ENCODE measurements at regions not wholly inside any gene's neighbourhood (a gene's known extent, or its start where the extent isn't known, plus 50 kb on each side); places are given as distances from the start of the nearest gene placed in this dataset.

DNA sequence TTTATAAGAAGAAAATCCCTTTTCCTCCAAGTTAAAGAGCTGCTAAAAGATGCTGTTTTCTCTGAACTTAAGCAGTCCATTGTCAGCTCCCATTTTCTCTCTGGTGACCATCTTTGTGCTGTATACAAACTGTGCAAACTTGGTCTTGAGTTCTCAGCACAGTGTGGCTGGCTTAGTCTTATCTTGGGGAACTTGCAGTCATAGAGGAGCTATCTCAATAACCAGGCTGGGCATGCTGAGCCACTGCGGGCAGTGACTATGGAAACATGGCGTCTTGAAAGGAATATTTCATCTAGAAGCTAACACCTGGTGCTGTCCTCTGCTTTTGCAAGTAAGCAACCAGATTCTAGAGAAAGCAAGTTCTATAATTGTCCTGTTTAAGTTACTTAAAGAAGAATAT lies 1334.4 kb upstream of the CELF4 start:
- no peak for DNase-seq (ENCODE audit: low read depth)

- DNase-seq (ENCODE audit: low read depth): no peak
Observed at GRCh38 chr18:38899252-38899651, 1333.7 kb upstream of the CELF4 start.

GRCh38 chr18:38898167-38898566 lies 1332.6 kb upstream of the CELF4 start:
- DNase-seq (ENCODE audit: low read depth): no peak

DNA sequence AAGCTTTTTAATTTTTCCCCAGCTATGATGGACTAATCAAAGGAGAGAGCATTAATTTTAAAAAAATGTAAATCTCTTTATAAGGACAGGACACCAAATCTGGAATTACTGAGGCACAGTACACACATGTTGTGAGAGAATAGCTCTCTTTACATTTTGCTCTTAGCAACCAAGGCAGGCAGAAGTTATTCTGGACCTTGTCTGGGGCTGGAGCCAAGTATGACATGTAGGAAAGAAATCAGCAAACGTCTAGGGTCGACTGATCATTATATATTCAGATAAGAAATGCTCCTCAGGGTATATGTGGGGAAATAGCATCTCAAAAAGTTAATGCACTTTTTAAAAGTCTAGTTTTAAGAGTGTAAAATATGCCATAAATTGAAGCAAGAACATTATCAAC lies 1330.0 kb upstream of the CELF4 start:
- no peak for DNase-seq (ENCODE audit: low read depth)

- no peak for DNase-seq (ENCODE audit: low read depth)
Observed at GRCh38 chr18:38887671-38888020, 1322.0 kb upstream of the CELF4 start.

DNA sequence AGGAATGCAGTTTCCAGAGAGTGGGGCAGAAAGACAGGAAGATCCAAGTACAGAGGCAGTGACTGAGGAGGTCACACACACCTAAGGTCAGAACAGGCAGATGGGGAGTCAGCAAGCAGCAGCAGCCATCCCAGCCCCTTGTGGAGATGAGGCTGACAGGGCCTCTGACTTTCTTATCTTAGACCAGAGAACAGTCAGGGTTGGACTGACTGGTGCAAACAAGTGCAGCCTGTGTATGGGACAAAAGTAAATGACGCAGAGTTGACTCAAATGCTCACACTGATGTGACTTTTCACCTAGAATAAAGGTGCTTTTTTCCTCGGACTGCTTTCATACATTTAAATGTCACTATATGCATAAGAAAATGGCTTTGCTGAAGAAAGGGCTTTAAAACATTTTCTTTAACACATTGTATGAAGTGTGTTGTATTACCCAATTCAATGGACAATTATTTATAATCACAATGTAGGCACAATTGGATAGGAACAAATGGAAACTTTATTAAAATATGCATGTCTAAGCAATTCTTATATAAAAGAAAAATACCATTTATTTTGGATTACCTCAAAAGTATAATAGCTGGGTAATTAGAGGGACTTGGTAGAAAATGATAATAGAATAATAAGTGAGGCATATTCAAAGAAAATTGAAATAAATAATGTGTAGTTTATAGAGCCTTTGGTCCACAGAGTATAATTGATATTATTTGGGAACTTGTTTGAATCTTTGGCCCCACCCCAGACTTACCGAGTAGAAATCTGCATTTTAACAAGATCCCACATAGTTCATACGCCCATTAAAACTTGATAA lies 1321.5 kb upstream of the CELF4 start:
- DNase-seq (ENCODE audit: low read depth): no peak

DNA sequence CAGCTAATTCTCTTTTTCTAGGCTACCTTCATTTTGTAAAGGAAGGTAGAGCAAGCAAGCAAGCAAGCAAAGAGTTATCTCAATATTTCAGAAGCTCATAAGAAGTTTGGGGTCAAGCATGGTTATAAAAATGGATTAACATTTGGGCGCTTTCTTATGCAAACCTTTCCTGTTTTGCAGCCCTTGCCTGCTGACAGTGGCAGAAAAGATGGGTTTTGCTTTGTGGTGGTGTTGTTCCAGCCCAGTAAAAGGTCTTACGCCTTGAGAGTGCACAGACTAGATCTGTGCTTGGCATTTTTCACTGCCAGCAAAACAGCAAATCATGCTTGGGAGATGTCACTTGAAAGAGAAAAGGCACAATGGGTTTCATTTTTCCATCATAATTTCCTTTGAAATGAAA lies 1320.6 kb upstream of the CELF4 start:
- no peak for DNase-seq (ENCODE audit: low read depth)

DNA sequence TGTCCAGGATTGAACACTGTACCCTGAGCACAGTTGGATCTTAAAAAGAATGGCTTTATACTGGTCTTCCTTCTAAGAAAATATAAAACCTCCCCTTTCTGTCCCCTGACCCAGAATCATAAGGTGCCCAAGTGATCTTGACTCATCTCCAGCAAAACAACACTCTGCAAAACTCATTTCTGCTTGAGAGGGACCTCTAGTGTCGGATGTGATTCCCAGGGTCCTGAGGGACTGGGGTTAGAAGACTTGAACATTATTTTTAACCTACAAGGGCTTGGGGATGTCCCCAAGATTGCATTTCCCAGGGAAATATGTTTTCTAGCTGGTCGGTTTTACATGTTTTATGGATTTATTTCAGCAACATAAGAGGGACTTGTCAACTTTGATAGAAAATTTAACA lies 1318.5 kb upstream of the CELF4 start:
- no peak for DNase-seq (ENCODE audit: low read depth)

DNA sequence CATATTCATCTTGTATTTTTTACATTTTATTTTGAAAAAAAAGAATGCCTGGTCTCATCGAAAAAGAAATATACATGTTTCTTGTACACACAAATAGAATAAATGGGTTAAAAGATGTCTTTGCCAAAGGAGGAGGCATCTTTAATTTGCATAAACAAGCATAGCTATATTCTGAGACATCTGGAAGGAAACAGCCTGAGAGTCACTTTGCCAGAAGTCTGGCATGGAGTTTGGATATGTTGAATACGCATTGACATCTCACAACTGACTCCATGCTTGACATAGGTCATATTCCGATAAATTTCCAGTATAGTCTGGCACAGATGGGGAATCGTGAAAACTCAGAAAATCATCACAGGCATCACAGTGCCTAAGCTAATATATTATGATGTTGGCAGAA lies 1317.5 kb upstream of the CELF4 start:
- DNase-seq (ENCODE audit: low read depth): no peak

DNA sequence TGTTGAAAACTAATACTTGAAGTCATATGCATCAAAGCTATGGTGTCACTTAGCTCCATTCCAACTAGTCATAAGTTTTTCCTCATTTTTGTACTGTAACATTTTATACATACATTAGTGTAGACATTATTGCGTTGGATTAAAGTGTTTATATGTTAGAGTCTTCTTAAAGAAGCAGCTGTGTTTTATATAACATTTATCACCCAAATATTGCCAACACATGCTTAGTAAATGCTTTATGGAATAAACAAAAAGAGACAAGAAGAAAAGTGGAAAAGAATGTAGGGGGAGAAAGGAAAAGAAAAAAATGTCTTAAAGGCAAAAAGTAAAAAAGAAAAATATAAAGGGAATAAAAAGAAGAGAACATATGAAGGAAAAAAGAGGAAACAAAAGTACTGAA lies 1314.3 kb upstream of the CELF4 start:
- DNase-seq (ENCODE audit: low read depth): no peak

- DNase-seq (ENCODE audit: low read depth): no peak
Observed at GRCh38 chr18:38872342-38872741, 1306.7 kb upstream of the CELF4 start.

DNA sequence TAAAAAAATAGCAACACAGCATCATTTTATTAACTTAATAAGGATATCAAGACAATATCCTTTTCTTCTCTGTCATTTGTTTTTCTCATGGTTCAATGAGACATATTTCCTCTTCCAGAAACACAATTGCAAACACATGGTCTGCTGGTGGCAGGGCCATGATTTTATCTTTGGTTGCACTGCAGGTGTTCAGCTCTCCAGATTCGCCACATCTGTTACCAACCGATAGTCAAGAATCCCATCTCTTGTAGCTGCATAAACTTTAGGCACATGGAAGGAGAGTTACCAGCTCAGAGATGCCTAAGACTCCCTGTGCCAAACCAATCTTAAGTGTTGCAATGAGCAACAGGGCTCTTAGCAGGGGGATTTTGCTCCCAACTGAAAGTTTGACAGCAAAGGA lies 1303.2 kb upstream of the CELF4 start:
- DNase-seq (ENCODE audit: low read depth): no peak

DNA sequence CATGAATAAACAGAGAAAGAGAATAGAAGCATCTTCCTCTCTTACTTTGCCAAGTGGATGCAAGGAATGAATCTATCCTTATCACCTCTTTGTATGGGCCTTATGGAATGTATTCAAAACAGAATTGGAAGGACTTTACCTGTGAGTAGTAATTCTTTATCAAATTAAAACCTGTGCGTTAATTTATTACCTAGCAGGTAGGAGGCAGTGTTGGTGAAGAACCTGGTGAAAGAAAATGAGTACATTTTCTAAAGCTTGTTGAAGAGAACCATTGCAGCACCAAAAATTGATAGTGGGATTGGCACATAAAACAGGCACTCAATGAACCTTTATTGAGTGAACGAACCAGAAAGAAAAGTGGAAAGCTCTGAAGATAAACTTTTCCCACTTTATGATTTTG lies 1302.1 kb upstream of the CELF4 start:
- DNase-seq (ENCODE audit: low read depth): no peak

DNA sequence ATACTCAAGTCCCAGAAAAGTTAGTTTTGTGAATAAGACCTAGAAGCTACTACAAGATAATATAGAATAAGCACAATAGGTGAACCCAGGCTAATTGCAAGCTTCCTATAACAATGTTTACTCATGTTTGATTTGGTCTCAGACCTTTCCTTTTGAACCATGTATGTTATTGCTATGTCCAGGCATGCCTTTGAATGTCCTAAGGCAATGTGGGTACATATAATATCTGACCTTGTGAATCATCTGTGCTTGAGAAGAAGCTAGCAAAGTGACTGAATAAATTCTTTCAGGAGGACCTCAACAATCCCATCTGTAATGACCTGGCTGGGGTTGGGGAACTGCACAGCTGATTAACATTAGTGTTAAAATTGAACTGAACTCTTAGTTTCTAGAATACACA lies 1285.9 kb upstream of the CELF4 start:
- no peak for DNase-seq (ENCODE audit: low read depth)

DNA sequence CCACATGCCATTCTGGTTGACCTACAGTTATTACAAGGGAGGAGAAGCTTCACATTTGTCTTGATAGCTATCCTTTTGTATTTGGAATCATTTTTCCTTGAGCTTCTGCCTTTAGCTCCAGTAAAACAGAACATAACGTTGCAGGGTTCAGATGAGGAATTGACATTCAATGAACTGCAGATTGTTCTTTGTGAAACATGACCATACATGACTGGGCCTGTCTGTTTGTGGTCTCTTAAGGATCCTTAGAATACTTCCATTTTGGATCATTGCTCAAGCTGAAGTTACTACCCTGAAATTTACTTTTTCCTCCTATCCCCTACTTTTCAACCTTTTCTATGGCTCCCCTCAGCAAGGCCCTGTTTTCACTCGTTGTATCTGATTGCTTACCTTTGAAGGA lies 1281.7 kb upstream of the CELF4 start:
- no peak for DNase-seq (ENCODE audit: low read depth)

DNA sequence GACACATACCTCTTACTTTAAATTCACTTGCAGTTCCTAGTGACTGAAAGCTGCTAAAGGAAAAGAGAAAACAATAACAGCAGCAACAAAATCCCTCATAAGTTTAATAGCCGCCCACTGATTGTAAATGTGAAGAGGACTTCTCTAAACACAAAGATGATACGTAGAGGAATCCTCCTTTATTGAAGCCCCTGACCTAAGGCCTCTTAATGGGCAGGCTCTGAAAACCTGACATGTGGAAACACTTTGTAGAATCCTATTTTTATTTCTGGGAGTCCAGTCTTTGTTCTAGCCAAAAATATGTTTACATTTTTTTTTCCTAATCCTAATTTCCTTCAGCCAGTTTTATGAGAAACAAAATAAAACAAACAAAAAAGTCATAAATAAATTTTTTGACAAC lies 1277.7 kb upstream of the CELF4 start:
- DNase-seq (ENCODE audit: low read depth): no peak

GRCh38 chr18:38826247-38826646 lies 1260.6 kb upstream of the CELF4 start:
- no peak for DNase-seq (ENCODE audit: low read depth)

DNA sequence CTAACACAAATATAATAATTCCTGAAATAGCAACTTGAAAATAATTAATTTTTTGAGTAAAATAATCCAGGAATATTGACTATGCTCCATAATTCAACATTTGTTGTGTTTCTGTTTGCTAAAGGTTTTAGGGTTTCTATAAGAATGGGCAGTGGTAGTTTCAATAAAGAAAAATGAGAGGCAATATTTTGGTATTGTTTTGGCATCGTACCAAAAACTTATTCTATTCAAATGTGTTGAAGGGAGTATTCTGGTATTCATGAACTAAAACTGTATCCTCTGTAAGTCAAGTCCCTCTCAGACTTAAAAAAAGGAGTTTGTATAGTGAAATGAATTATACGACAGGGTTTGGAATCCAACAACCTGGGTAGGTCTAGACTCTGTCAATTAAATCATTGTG lies 1245.6 kb upstream of the CELF4 start:
- no peak for DNase-seq (ENCODE audit: low read depth)

DNA sequence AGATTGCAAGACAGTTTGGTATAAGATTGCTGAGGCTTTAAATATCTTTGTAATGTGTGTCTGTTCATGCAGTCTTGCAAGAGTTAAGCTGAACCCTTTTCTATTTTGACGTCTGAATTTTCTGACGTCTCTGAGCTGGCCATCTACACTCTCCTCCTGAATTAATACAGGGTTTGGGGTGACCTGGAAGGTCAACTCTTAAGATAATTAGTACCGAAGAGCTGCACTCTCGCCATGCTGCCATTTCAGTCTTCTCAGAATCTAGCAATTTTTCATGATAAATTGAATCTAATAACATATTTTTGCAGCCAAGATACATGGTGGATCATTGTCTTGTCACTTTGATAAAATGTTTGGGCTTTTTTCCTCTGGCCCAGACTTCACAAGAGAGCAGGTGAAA lies 1245.2 kb upstream of the CELF4 start:
- no peak for DNase-seq (ENCODE audit: low read depth)

GRCh38 chr18:38807915-38808314 lies 1242.3 kb upstream of the CELF4 start:
- DNase-seq (ENCODE audit: low read depth): no peak

GRCh38 chr18:38805256-38805655 lies 1239.7 kb upstream of the CELF4 start:
- no peak for DNase-seq (ENCODE audit: low read depth)

DNA sequence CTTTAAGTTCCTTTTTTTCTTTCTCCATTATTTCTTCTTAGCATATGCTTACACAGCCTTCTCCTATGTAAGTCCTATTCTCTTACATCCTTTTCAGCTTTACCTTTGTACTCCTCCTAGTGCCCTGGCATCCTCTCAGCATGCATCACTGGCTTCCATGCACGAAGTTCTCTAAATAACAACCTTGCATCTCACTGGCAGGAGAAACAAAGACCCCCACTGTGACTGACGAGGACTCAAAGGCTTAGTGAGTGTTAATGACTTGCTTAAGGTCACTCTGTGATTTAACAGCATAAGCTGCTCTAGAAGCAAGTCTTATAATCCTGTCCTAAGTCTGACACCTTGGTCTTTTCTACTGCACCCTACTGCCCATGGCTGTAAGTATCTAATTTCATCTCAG lies 1236.0 kb upstream of the CELF4 start:
- no peak for DNase-seq (ENCODE audit: low read depth)

GRCh38 chr18:38796762-38797161 lies 1231.2 kb upstream of the CELF4 start:
- no peak for DNase-seq (ENCODE audit: low read depth)

- no peak for DNase-seq (ENCODE audit: low read depth)
Observed at GRCh38 chr18:38792731-38793130, 1227.1 kb upstream of the CELF4 start.

DNA sequence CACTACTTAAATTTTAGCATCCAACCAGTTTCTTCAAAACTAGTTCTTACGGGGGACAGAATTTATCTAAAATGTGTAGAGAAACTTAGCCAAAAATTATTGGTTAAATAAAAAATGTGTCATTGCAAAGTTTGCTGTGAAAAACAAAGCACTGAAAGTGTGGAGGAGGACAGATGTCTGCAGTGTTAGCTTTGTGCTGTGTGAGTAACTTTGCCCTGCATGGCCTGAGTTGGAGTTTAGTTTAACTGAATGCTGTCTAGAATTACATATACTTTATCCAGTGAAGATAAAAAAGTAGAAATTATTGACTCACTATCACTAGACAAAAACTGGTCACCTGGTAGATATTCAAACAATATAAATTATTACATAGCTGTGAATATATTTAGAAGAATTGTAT lies 1225.2 kb upstream of the CELF4 start:
- DNase-seq (ENCODE audit: low read depth): no peak

Data from non-pigmented ciliary epithelial cell (primary cell).